PC-9 (cell line): ENCODE measurements at regions not wholly inside any gene's neighbourhood (a gene's known extent, or its start where the extent isn't known, plus 50 kb on each side); places are given as distances from the start of the nearest gene placed in this dataset.

Experiments
- BruUV-seq: library from RNA; stranded (reverse); fragments of 400-500 nt; replicated peaks from 2 replicates; lab custom pipeline; 2021; lab: Mats Ljungman, UMichigan
- CTCF ChIA-PET: fragments of 300-600 bp; sonication (Branson Sonifier 250); formaldehyde crosslinking; loops from one replicate; lab custom pipeline; 2022; ENCODE audit warnings: antibody characterized with exemption; lab: Charles Lee
- POLR2A ChIA-PET: fragments of 300-600 bp; sonication (Branson Sonifier 250); formaldehyde crosslinking; loops from one replicate; lab custom pipeline; 2022; ENCODE audit warnings: antibody characterized with exemption; ENCODE audit not compliant: unreplicated experiment; lab: Charles Lee
- DNase-seq, 2 experiments: peaks; one replicate each; pipeline versions ENCODE4 v3.0.0 to v3.0.0-alpha.2; 2015 to 2022; ENCODE audit warnings: mixed read lengths in 1 of 2
- H2AFZ ChIP-seq: fragments of 200-600 bp; sonication (generic); 2 replicates; pipeline ENCODE4 v1.8.1; 2017; ENCODE audit warnings: antibody characterized with exemption
- H3F3A ChIP-seq: fragments of 200-600 bp; sonication (generic); 2 replicates; pipeline ENCODE4 v1.8.1; 2017; ENCODE audit warnings: antibody characterized with exemption, mild to moderate bottlenecking, low read depth; ENCODE audit not compliant: insufficient read depth
- H3K27ac ChIP-seq: fragments of 200-600 bp; sonication (generic); 2 replicates; pipeline ENCODE4 v1.6.1; 2016; ENCODE audit warnings: mixed run types
- H3K27me3 ChIP-seq: fragments of 200-600 bp; sonication (generic); 2 replicates; pipeline ENCODE4 v1.6.1; 2016; ENCODE audit warnings: low read depth, mixed run types; ENCODE audit not compliant: insufficient read depth
- H3K36me3 ChIP-seq: fragments of 200-600 bp; sonication (generic); 2 replicates; pipeline ENCODE4 v1.6.1; 2016; ENCODE audit warnings: low read depth, mixed run types
- H3K4me1 ChIP-seq: fragments of 200-600 bp; sonication (generic); replicated peaks from 2 replicates; pipeline ENCODE4 v1.6.1; 2016; ENCODE audit warnings: mixed run types; ENCODE audit not compliant: insufficient read depth
- H3K4me2 ChIP-seq: fragments of 200-600 bp; sonication (generic); 2 replicates; pipeline ENCODE4 v1.6.1; 2017; ENCODE audit warnings: mixed run types
- H3K4me3 ChIP-seq: fragments of 200-600 bp; sonication (generic); 2 replicates; pipeline ENCODE4 v1.6.1; 2016; ENCODE audit warnings: mixed run types
- H3K79me2 ChIP-seq: fragments of 200-600 bp; sonication (generic); 2 replicates; pipeline ENCODE4 v1.6.1; 2017; ENCODE audit warnings: low read depth, mixed run types
- H3K9me2 ChIP-seq: fragments of 200-600 bp; sonication (generic); 2 replicates; pipeline ENCODE4 v1.8.1; 2017; ENCODE audit warnings: mild to moderate bottlenecking; ENCODE audit not compliant: insufficient read depth
- H3K9me3 ChIP-seq: fragments of 200-600 bp; sonication (generic); 2 replicates; pipeline ENCODE4 v1.8.1; 2016; ENCODE audit warnings: low read depth; ENCODE audit not compliant: insufficient read depth
- H4K20me1 ChIP-seq: fragments of 200-600 bp; sonication (generic); 2 replicates; pipeline ENCODE4 v1.8.1; 2017; ENCODE audit not compliant: insufficient read depth
- CTCF ChIP-seq: fragments of 200-600 bp; sonication (generic); conservative IDR thresholded peaks from 2 replicates; pipeline ENCODE4 v1.6.1; 2017; ENCODE audit warnings: mixed run types, antibody characterized with exemption, mild to moderate bottlenecking, moderate library complexity
- EZH2 ChIP-seq: fragments of 200-600 bp; sonication (generic); IDR thresholded peaks from 2 replicates; pipeline ENCODE4 v1.8.0; 2017; ENCODE audit warnings: antibody characterized with exemption, low read depth
- intact Hi-C: fragments of 100-400 bp; cut with micrococcal nuclease; formaldehyde crosslinking; loops from one replicate; pipeline ENCODE4 v1.10.0; 2022; ENCODE audit not compliant: unreplicated experiment

GRCh38 chr4:143085659-143086058, 99.1 kb upstream of the USP38 start:
- CTCF ChIA-PET: no interaction called here
- TF ChIP-seq EZH2: no peak
- TF ChIP-seq CTCF: no peak
- Histone ChIP-seq H3K4me2 (no peak overlapping the region), H3K36me3 (no peaks in the 10 kb centered on the region), H3K4me1 (no peaks in the 10 kb centered on the region), H3K9me3 (no peaks in the 10 kb centered on the region), H3K27ac (no peak overlapping the region), H2AFZ (no peak overlapping the region), H4K20me1 (no peaks in the 10 kb centered on the region), H3K79me2 (no peaks in the 10 kb centered on the region), H3K4me3 (no peak overlapping the region), H3F3A (no peaks in the 10 kb centered on the region), H3K27me3 (no peaks in the 10 kb centered on the region), H3K9me2 (no peaks in the 10 kb centered on the region)
- POLR2A ChIA-PET: no interaction called here
- BruUV-seq: no TSS peak
- intact Hi-C loops: loop anchor here (5.0 kb wide), 1 partner anchor 1928 kb away; no protein-coding TSS in a partner anchor
- DNase-seq: no peak

GRCh38 chr4:143089291-143089690, 95.4 kb upstream of the USP38 start:
- no peaks in the 10 kb centered on the region for H3F3A ChIP-seq
- BruUV-seq: no TSS peak
- H3K4me3 ChIP-seq: no peak overlapping the region
- ChIA-PET POLR2A (no interaction called here), CTCF (no interaction called here)
- H3K4me1 ChIP-seq: no peaks in the 10 kb centered on the region
- H4K20me1 ChIP-seq: no peaks in the 10 kb centered on the region
- H3K27ac ChIP-seq: no peak overlapping the region
- no peaks in the 10 kb centered on the region for H3K9me3 ChIP-seq
- DNase-seq: no peak
- no peaks in the 10 kb centered on the region for H3K9me2 ChIP-seq
- no peaks in the 10 kb centered on the region for H3K79me2 ChIP-seq
- H3K4me2 ChIP-seq: no peak overlapping the region
- no peaks in the 10 kb centered on the region for H3K27me3 ChIP-seq
- no peaks in the 10 kb centered on the region for H3K36me3 ChIP-seq
- no peak overlapping the region for H2AFZ ChIP-seq
- intact Hi-C loops: loop anchor here (5.0 kb wide), 1 partner anchor 1932 kb away; no protein-coding TSS in a partner anchor
- no peak for TF ChIP-seq CTCF
- no peak for TF ChIP-seq EZH2

- no TSS peak for BruUV-seq
- POLR2A ChIA-PET: no interaction called here
These were observed 94.9 kb upstream of the USP38 start for GRCh38 chr4:143089847-143090246.

More at GRCh38 chr4:143089847-143090246, 94.9 kb upstream of the USP38 start:
- Histone ChIP-seq H3K4me2 (no peak overlapping the region), H3K79me2 (no peaks in the 10 kb centered on the region), H3K4me1 (no peaks in the 10 kb centered on the region), H3F3A (no peaks in the 10 kb centered on the region), H3K9me2 (no peaks in the 10 kb centered on the region), H2AFZ (no peak overlapping the region), H3K36me3 (no peaks in the 10 kb centered on the region), H3K9me3 (no peaks in the 10 kb centered on the region), H3K4me3 (no peak overlapping the region), H4K20me1 (no peaks in the 10 kb centered on the region), H3K27ac (no peak overlapping the region), H3K27me3 (no peaks in the 10 kb centered on the region)
- intact Hi-C loops: loop anchor here (5.0 kb wide), 1 partner anchor 1933 kb away; no protein-coding TSS in a partner anchor
- no peak for DNase-seq
- CTCF ChIA-PET: no interaction called here
- no peak for TF ChIP-seq EZH2
- TF ChIP-seq CTCF: no peak
